Type B pancreatic cell (in vitro differentiated cells): ENCODE measurements at regions not wholly inside any gene's neighbourhood (a gene's known extent, or its start where the extent isn't known, plus 50 kb on each side); places are given as distances from the start of the nearest gene placed in this dataset.
"Not testable (repeated sequence)": the region's sequence is repeated elsewhere in the genome, so short reads cannot be mapped to it uniquely, and the experiment has no call there.

Source experiments
- DNase-seq: peaks from one replicate; pipeline ENCODE4 v3.0.0; 2021; ENCODE audit warnings: mixed read lengths; ENCODE audit not compliant: unreplicated experiment; ENCODE audit errors: extremely low spot score
- H3K27ac Mint-ChIP-seq: 2 replicates; pipeline ENCODE4 v1.8.0; 2021; ENCODE audit warnings: mild to moderate bottlenecking, mixed read lengths
- H3K27me3 Mint-ChIP-seq: 2 replicates; pipeline ENCODE4 v1.8.0; 2021; ENCODE audit warnings: mixed read lengths
- H3K36me3 Mint-ChIP-seq: 2 replicates; pipeline ENCODE4 v1.8.0; 2021; ENCODE audit warnings: mixed read lengths
- H3K4me1 Mint-ChIP-seq: one replicate; pipeline ENCODE4 v1.8.0; 2021; ENCODE audit warnings: mixed read lengths; ENCODE audit not compliant: unreplicated experiment
- H3K4me3 Mint-ChIP-seq: 2 replicates; pipeline ENCODE4 v1.8.0; 2021; ENCODE audit warnings: mild to moderate bottlenecking, mixed read lengths
- H3K9me3 Mint-ChIP-seq: 2 replicates; pipeline ENCODE4 v1.8.0; 2021; ENCODE audit warnings: mixed read lengths
- CTCF ChIP-seq: fragments of 200-600 bp; sonication (generic); conservative IDR thresholded peaks from 2 replicates; pipeline ENCODE4 v1.5.0; 2021; ENCODE audit warnings: antibody characterized with exemption, mild to moderate bottlenecking

GRCh38 chr10:9334270-9334669, 1279.8 kb downstream of the GATA3 start:
- no peak overlapping the region for H3K4me3 Mint-ChIP-seq
- DNase-seq = no peak
- no peaks in the 10 kb centered on the region for H3K4me1 Mint-ChIP-seq
- peaks cover 19% of the 10 kb centered on the region for H3K27me3 Mint-ChIP-seq
- no peaks in the 10 kb centered on the region for H3K9me3 Mint-ChIP-seq
- no peaks in the 10 kb centered on the region for H3K36me3 Mint-ChIP-seq
- no peak for TF ChIP-seq CTCF
- H3K27ac Mint-ChIP-seq = no peak overlapping the region

- H3K4me3 Mint-ChIP-seq = no peak overlapping the region
- H3K27ac Mint-ChIP-seq = no peak overlapping the region
- no peaks in the 10 kb centered on the region for H3K4me1 Mint-ChIP-seq
- TF ChIP-seq CTCF = no peak
- H3K9me3 Mint-ChIP-seq = no peaks in the 10 kb centered on the region
- no peak for DNase-seq
- H3K36me3 Mint-ChIP-seq = no peaks in the 10 kb centered on the region
- peaks cover 13% of the 10 kb centered on the region for H3K27me3 Mint-ChIP-seq
Observed at GRCh38 chr10:9339716-9340115, 1285.2 kb downstream of the GATA3 start.

- no peak overlapping the region for H3K4me3 Mint-ChIP-seq
- no peak overlapping the region for H3K27ac Mint-ChIP-seq
- no peaks in the 10 kb centered on the region for H3K36me3 Mint-ChIP-seq
- no peak for DNase-seq
- H3K27me3 Mint-ChIP-seq = peaks cover 9% of the 10 kb centered on the region
- H3K4me1 Mint-ChIP-seq = no peaks in the 10 kb centered on the region
- H3K9me3 Mint-ChIP-seq = peaks cover 8% of the 10 kb centered on the region
- TF ChIP-seq CTCF = peak; percentile 92
Observed at GRCh38 chr10:9342885-9343570, 1288.5 kb downstream of the GATA3 start.

GRCh38 chr10:9347933-9348332, 1293.4 kb downstream of the GATA3 start:
- not testable (repeated sequence) for H3K4me3 Mint-ChIP-seq, H3K4me1 Mint-ChIP-seq, DNase-seq, H3K36me3 Mint-ChIP-seq, H3K27me3 Mint-ChIP-seq, H3K9me3 Mint-ChIP-seq, H3K27ac Mint-ChIP-seq

GRCh38 chr10:9357471-9357870, 1303.0 kb downstream of the GATA3 start:
- no peaks in the 10 kb centered on the region for H3K9me3 Mint-ChIP-seq
- H3K4me1 Mint-ChIP-seq = no peaks in the 10 kb centered on the region
- H3K27me3 Mint-ChIP-seq = peaks cover 3% of the 10 kb centered on the region
- H3K36me3 Mint-ChIP-seq = no peaks in the 10 kb centered on the region
- no peak overlapping the region for H3K27ac Mint-ChIP-seq
- no peak for TF ChIP-seq CTCF
- H3K4me3 Mint-ChIP-seq = no peak overlapping the region
- DNase-seq = no peak

GRCh38 chr10:9362721-9363120, 1308.2 kb downstream of the GATA3 start:
- no peak for DNase-seq
- Mint-ChIP-seq H3K36me3 (no peaks in the 10 kb centered on the region), H3K27me3 (peaks cover 6% of the 10 kb centered on the region), H3K4me3 (no peak overlapping the region), H3K4me1 (no peaks in the 10 kb centered on the region), H3K9me3 (no peaks in the 10 kb centered on the region), H3K27ac (no peak overlapping the region)
- no peak for TF ChIP-seq CTCF
